Hepatocyte (in vitro differentiated cells): ENCODE measurements at regions not wholly inside any gene's neighbourhood (a gene's known extent, or its start where the extent isn't known, plus 50 kb on each side); places are given as distances from the start of the nearest gene placed in this dataset.

Experiments used
- DNase-seq: peaks from one replicate; pipeline ENCODE4 v3.0.0-alpha.2; 2016; ENCODE audit warnings: low spot score
- H2AFZ ChIP-seq: fragments of 200-600 bp; sonication (generic); 2 replicates; pipeline ENCODE4 v1.6.0; 2016; ENCODE audit warnings: antibody characterized with exemption, mild to moderate bottlenecking
- H3K27ac ChIP-seq: fragments of 200-600 bp; sonication (generic); 2 replicates; pipeline ENCODE4 v1.5.1; 2016; ENCODE audit warnings: mild to moderate bottlenecking
- H3K27me3 ChIP-seq: fragments of 200-600 bp; sonication (generic); 2 replicates; pipeline ENCODE4 v1.6.1; 2016
- H3K36me3 ChIP-seq: fragments of 200-600 bp; sonication (generic); replicated peaks from 2 replicates; pipeline ENCODE4 v1.5.1; 2016; ENCODE audit warnings: low read depth; ENCODE audit not compliant: insufficient read depth
- H3K4me1 ChIP-seq: fragments of 200-600 bp; sonication (generic); 2 replicates; pipeline ENCODE4 v1.5.1; 2016; ENCODE audit warnings: mild to moderate bottlenecking, moderate library complexity; ENCODE audit not compliant: insufficient read depth
- H3K4me2 ChIP-seq: fragments of 200-600 bp; sonication (generic); 2 replicates; pipeline ENCODE4 v1.6.0; 2016
- H3K4me3 ChIP-seq: fragments of 200-600 bp; sonication (generic); 2 replicates; pipeline ENCODE4 v1.5.1; 2016; ENCODE audit warnings: mild to moderate bottlenecking
- H3K79me2 ChIP-seq: fragments of 200-600 bp; sonication (generic); 2 replicates; pipeline ENCODE4 v1.6.0; 2017; ENCODE audit warnings: mild to moderate bottlenecking
- H3K9me2 ChIP-seq: fragments of 200-600 bp; sonication (generic); replicated peaks from 2 replicates; pipeline ENCODE4 v1.6.0; 2017; ENCODE audit warnings: mild to moderate bottlenecking; ENCODE audit not compliant: insufficient read depth
- H3K9me3 ChIP-seq: fragments of 200-600 bp; sonication (generic); 2 replicates; pipeline ENCODE4 v1.5.1; 2016; ENCODE audit warnings: low read depth, mild to moderate bottlenecking
- H4K20me1 ChIP-seq: fragments of 200-600 bp; sonication (generic); 2 replicates; pipeline ENCODE4 v1.6.0; 2016; ENCODE audit warnings: mild to moderate bottlenecking; ENCODE audit not compliant: insufficient read depth, poor library complexity, severe bottlenecking
- EZH2 ChIP-seq: fragments of 200-600 bp; sonication (generic); IDR thresholded peaks from 2 replicates; pipeline ENCODE4 v1.6.1; 2016; ENCODE audit warnings: antibody characterized with exemption, mild to moderate bottlenecking, borderline replicate concordance
- EZH2phosphoT487 ChIP-seq: fragments of 200-600 bp; sonication (generic); IDR thresholded peaks from one replicate; pipeline ENCODE4 v1.6.1; 2018; ENCODE audit warnings: antibody characterized with exemption, mild to moderate bottlenecking, low read depth, moderate library complexity; ENCODE audit not compliant: unreplicated experiment, severe bottlenecking
- WGBS: methylation state at CpG from one replicate; pipeline ENCODE4 v1.1.6; 2016; ENCODE audit warnings: low lambda C conversion rate; ENCODE audit errors: missing lambda C conversion rate; 5-methylcytosine and 5-hydroxymethylcytosine counted together
- TF ChIP-seq, protein P1 (sequence below): fragments of 200-600 bp; sonication (generic); IDR thresholded peaks from 2 replicates; pipeline ENCODE4 v1.5.1; 2016; ENCODE audit warnings: antibody characterized with exemption, mild to moderate bottlenecking; ENCODE audit not compliant: poor library complexity

DNA sequence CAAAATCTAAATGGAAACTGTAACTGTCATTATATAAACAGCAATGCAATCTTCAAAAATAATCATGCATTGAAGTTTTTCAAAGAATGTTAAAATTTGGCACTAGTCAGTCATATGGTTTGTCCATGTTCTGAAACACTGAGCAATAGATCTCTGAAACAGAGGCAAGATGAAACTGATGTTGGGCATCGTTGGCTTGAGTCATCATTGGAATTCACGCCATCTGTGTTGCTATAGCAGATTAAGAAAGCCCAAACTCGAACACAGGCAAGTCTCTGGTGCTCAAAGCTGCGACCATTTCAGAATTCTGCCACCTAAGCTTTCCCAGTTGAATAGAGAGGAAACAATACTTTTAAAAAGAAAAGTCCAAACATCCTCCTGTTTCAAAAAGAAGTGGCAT, 114.1 kb upstream of the PPARGC1A start:
- Histone ChIP-seq H3K4me1 (no peaks in the 10 kb centered on the region), H2AFZ (no peak overlapping the region), H3K4me3 (no peak overlapping the region), H3K36me3 (no peaks in the 10 kb centered on the region), H3K27ac (no peak overlapping the region), H4K20me1 (no peaks in the 10 kb centered on the region), H3K27me3 (peaks cover 16% of the 10 kb centered on the region), H3K9me3 (no peaks in the 10 kb centered on the region), H3K9me2 (no peaks in the 10 kb centered on the region), H3K79me2 (no peaks in the 10 kb centered on the region), H3K4me2 (no peak overlapping the region)
- no peak for TF ChIP-seq EZH2
- TF ChIP-seq, protein P1, sequence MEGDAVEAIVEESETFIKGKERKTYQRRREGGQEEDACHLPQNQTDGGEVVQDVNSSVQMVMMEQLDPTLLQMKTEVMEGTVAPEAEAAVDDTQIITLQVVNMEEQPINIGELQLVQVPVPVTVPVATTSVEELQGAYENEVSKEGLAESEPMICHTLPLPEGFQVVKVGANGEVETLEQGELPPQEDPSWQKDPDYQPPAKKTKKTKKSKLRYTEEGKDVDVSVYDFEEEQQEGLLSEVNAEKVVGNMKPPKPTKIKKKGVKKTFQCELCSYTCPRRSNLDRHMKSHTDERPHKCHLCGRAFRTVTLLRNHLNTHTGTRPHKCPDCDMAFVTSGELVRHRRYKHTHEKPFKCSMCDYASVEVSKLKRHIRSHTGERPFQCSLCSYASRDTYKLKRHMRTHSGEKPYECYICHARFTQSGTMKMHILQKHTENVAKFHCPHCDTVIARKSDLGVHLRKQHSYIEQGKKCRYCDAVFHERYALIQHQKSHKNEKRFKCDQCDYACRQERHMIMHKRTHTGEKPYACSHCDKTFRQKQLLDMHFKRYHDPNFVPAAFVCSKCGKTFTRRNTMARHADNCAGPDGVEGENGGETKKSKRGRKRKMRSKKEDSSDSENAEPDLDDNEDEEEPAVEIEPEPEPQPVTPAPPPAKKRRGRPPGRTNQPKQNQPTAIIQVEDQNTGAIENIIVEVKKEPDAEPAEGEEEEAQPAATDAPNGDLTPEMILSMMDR, result no peak
- TF ChIP-seq EZH2phosphoT487, result no peak
- no peak for DNase-seq
- 86% methylated on average over 4 of the region's 4 CpGs for WGBS

DNA sequence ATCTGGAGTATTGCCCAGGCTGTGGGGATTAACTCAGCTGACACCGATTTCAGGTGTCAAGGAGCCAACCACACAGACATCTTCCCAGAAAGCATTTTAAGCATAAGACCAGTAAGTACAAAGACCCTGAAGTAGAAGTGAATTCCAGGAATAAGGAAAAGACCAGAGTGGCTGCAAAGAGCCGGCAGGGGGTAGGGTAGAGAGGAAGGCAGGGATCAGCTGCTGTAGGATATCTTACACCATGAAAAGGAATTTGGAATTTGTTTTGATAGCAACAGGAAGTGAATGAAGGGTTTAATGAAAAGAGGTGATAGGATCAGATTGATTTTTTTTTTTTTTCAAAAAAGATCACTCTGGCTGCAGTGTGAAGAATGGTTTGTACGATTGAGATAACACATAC, 113.6 kb upstream of the PPARGC1A start:
- DNase-seq, result no peak
- Histone ChIP-seq H3K27ac (no peak overlapping the region), H4K20me1 (no peaks in the 10 kb centered on the region), H3K79me2 (no peaks in the 10 kb centered on the region), H2AFZ (no peak overlapping the region), H3K36me3 (no peaks in the 10 kb centered on the region), H3K9me2 (no peaks in the 10 kb centered on the region), H3K4me1 (no peaks in the 10 kb centered on the region), H3K27me3 (peaks cover 18% of the 10 kb centered on the region), H3K4me3 (no peak overlapping the region), H3K9me3 (no peaks in the 10 kb centered on the region), H3K4me2 (no peak overlapping the region)
- TF ChIP-seq EZH2phosphoT487, result no peak
- TF ChIP-seq, protein P1, result no peak
- 81% methylated on average over 3 of the region's 3 CpGs for WGBS

DNA sequence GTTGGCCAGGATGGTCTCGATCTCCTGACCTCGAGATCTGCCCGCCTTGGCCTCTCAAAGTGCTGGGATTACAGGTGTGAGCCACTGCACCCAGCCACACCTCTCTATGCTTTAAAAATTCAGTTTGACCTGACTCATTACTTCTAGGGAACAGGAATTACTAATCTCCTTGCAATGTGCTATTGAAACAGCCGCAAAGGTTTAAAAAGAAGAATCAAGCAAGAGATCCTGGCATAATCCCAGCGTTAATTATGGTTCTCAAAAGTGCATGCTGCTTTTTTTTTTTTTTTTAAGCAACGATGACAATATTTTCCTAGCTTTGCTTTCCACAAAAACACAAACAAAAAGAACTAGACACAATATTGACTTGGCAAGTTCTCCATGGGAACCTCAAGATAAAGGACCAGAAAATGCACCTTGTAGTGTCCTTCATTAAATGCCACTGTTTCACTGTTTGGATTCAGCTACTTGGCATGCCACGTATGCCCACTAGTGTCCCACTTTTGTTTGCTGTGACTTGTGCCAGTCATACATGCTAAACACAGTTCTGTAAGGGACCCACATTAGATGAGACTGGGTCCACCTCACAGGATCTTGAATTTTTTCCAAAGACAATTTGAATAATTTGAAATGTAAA, 112.6 kb upstream of the PPARGC1A start:
- H3K79me2 ChIP-seq, result no peaks in the 10 kb centered on the region
- H3K36me3 ChIP-seq, result no peaks in the 10 kb centered on the region
- no peak overlapping the region for H3K4me3 ChIP-seq
- no peak for DNase-seq
- no peaks in the 10 kb centered on the region for H3K4me1 ChIP-seq
- TF ChIP-seq EZH2phosphoT487 (no peak), EZH2 (no peak)
- TF ChIP-seq, protein P1, result no peak
- no peak overlapping the region for H3K27ac ChIP-seq
- no peak overlapping the region for H3K4me2 ChIP-seq
- 90% methylated on average over 7 of the region's 7 CpGs for WGBS
- peaks cover 18% of the 10 kb centered on the region for H3K27me3 ChIP-seq
- H4K20me1 ChIP-seq, result no peaks in the 10 kb centered on the region
- no peak overlapping the region for H2AFZ ChIP-seq
- no peaks in the 10 kb centered on the region for H3K9me3 ChIP-seq
- H3K9me2 ChIP-seq, result no peaks in the 10 kb centered on the region
